DND-41 (cell line): ENCODE measurements at regions not wholly inside any gene's neighbourhood (a gene's known extent, or its start where the extent isn't known, plus 50 kb on each side); places are given as distances from the start of the nearest gene placed in this dataset.

Experiments used
- CTCF ChIP-seq: IDR thresholded peaks from 2 replicates; pipeline ENCODE4 v1.5.1; 2012; ENCODE audit warnings: borderline replicate concordance, low read length, moderate library complexity, mild to moderate bottlenecking; ENCODE audit not compliant: poor library complexity, severe bottlenecking; ENCODE audit errors: extremely low read depth
- EZH2 ChIP-seq: IDR thresholded peaks from 3 replicates; pipeline ENCODE4 v1.6.1; 2012; ENCODE audit warnings: borderline replicate concordance, low read depth, mild to moderate bottlenecking, moderate library complexity, low read length, inconsistent platforms; ENCODE audit not compliant: severe bottlenecking

DNA sequence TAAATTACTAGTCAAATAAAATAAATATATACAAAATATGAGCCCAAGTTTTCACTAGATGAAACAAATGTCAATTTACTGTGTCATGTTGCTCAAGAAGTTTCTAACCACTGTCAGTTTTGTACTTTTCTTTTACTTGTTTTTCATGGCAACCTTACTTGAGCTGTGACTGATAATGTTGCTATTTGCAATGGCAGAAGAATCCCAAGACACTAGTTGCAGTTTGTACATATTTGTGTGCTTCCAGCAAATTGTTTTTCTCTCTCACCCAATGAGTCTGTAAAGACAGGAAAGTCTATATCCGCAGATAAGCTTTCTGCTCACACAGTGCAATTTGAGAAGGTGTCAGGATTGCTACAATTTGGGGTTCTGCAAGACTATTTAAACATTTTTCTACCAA is 338.6 kb upstream of the PCSK5 start:
- TF ChIP-seq EZH2 (no peak), CTCF (no peak)
